ENCODE measurements at regions not wholly inside any gene's neighbourhood (a gene's known extent, or its start where the extent isn't known, plus 50 kb on each side); places are given as distances from the start of the nearest gene placed in this dataset.

DNA sequence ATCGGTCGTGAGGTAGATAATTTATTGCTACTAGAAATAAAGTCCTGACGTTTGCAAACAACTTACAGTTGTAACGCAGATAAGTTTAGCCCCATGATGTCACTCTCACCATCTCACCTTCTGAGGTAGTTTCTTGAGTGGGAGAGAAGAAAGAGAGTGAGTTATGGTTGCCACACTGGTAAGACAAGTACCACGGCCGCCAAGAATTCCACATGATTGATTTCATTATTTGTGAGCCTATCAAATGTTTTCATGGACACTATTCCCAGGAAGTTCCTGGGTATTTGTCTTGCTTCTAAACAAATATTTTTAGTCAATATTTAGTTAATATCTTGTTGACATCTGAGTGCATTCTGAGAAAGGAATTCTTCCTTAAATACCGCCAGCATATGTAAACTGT, 339.4 kb upstream of the KIAA1217 start:
- BruUV-seq (replicated peaks): no TSS peak
- intact Hi-C loops (cut with micrococcal nuclease; ENCODE audit: unreplicated experiment) (no loop called here), in situ Hi-C loops (cut with MboI) (no loop called here)
- ChIA-PET SMC1A (ENCODE audit: uncharacterized antibody, unreplicated experiment) (no interaction called here), RAD21 (ENCODE audit: unreplicated experiment) (interaction anchor here (0.9 kb wide), 1 partner anchor 607 kb away, joined by 3 read pairs; no protein-coding TSS in a partner anchor), CTCF (no interaction called here), POLR2A (no interaction called here)
- ATAC-seq (no peak), FAIRE-seq (no peak), DNase-seq (ENCODE audit: low read depth, low spot score) (no peak)
- Histone ChIP-seq H4K20me1 (ENCODE audit: control insufficient read depth, insufficient read depth) (no peaks in the 10 kb centered on the region), H3K27ac (ENCODE audit: control insufficient read depth, insufficient read depth) (no peak overlapping the region), H3K27me3 (replicated peaks in 1 of 2; ENCODE audit: control insufficient read depth in 2 of 2, insufficient read depth in 2 of 2, low read length in 1 of 2) (no peaks in the 10 kb centered on the region), H3K9ac (ENCODE audit: control insufficient read depth, insufficient read depth, low read length) (no peak overlapping the region), H3K9me3 (replicated peaks; ENCODE audit: control insufficient read depth, insufficient read depth, low read length) (no peaks in the 10 kb centered on the region), H3K4me2 (ENCODE audit: control insufficient read depth, insufficient read depth) (no peak overlapping the region), H3K79me2 (ENCODE audit: control insufficient read depth, insufficient read depth, low read length) (no peaks in the 10 kb centered on the region), H2AFZ (ENCODE audit: control insufficient read depth, low read depth, low read length) (no peak overlapping the region), H3K36me3 (ENCODE audit: control insufficient read depth in 2 of 2, insufficient read depth in 2 of 2, low read length in 1 of 2) (no peaks in the 10 kb centered on the region), H3K4me1 (ENCODE audit: control insufficient read depth, insufficient read depth, low read length) (no peaks in the 10 kb centered on the region), H3K4me3 (no peak overlapping the region)
- WGBS (ENCODE audit: insufficient coverage, insufficient replicate concordance, low lambda C conversion rate, missing lambda C conversion rate): 37% methylated on average over 7 of the region's 7 CpGs
- TF ChIP-seq CBX3 (IDR thresholded peaks at IDR 0.05; ENCODE audit: borderline replicate concordance, low read depth) (no peak), BMI1 (IDR thresholded peaks at IDR 0.05; ENCODE audit: borderline replicate concordance) (no peak), MEF2A (IDR thresholded peaks at IDR 0.05; ENCODE audit: insufficient read depth, low read depth, low read length) (no peak), NR2C2 (IDR thresholded peaks at IDR 0.05; ENCODE audit: borderline replicate concordance, control insufficient read depth, insufficient read length, low read depth) (no peak), KLF5 (IDR thresholded peaks at IDR 0.05; ENCODE audit: partially characterized antibody) (no peak), ESRRA (IDR thresholded peaks at IDR 0.05; ENCODE audit: low read length) (no peak)
- TF ChIP-seq, protein P1, sequence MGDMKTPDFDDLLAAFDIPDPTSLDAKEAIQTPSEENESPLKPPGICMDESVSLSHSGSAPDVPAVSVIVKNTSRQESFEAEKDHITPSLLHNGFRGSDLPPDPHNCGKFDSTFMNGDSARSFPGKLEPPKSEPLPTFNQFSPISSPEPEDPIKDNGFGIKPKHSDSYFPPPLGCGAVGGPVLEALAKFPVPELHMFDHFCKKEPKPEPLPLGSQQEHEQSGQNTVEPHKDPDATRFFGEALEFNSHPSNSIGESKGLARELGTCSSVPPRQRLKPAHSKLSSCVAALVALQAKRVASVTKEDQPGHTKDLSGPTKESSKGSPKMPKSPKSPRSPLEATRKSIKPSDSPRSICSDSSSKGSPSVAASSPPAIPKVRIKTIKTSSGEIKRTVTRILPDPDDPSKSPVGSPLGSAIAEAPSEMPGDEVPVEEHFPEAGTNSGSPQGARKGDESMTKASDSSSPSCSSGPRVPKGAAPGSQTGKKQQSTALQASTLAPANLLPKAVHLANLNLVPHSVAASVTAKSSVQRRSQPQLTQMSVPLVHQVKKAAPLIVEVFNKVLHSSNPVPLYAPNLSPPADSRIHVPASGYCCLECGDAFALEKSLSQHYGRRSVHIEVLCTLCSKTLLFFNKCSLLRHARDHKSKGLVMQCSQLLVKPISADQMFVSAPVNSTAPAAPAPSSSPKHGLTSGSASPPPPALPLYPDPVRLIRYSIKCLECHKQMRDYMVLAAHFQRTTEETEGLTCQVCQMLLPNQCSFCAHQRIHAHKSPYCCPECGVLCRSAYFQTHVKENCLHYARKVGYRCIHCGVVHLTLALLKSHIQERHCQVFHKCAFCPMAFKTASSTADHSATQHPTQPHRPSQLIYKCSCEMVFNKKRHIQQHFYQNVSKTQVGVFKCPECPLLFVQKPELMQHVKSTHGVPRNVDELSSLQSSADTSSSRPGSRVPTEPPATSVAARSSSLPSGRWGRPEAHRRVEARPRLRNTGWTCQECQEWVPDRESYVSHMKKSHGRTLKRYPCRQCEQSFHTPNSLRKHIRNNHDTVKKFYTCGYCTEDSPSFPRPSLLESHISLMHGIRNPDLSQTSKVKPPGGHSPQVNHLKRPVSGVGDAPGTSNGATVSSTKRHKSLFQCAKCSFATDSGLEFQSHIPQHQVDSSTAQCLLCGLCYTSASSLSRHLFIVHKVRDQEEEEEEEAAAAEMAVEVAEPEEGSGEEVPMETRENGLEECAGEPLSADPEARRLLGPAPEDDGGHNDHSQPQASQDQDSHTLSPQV (IDR thresholded peaks at IDR 0.05): no peak
- TF ChIP-seq, protein P2, sequence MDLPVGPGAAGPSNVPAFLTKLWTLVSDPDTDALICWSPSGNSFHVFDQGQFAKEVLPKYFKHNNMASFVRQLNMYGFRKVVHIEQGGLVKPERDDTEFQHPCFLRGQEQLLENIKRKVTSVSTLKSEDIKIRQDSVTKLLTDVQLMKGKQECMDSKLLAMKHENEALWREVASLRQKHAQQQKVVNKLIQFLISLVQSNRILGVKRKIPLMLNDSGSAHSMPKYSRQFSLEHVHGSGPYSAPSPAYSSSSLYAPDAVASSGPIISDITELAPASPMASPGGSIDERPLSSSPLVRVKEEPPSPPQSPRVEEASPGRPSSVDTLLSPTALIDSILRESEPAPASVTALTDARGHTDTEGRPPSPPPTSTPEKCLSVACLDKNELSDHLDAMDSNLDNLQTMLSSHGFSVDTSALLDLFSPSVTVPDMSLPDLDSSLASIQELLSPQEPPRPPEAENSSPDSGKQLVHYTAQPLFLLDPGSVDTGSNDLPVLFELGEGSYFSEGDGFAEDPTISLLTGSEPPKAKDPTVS (IDR thresholded peaks at IDR 0.05; ENCODE audit: low read depth, low read length): no peak

Data from GM12878 (cell line).